Amniotic epithelial cell (primary cell): ENCODE measurements at regions not wholly inside any gene's neighbourhood (a gene's known extent, or its start where the extent isn't known, plus 50 kb on each side); places are given as distances from the start of the nearest gene placed in this dataset.

ENCODE experiments used
- DNase-seq: peaks from one replicate; pipeline ENCODE4 v3.0.0-alpha.2; 2010; ENCODE audit warnings: low read depth

- DNase-seq, result no peak
These were observed 223.7 kb downstream of the SOX11 start for GRCh38 chr2:5915881-5916310.

- no peak for DNase-seq
These were observed 229.0 kb downstream of the SOX11 start for GRCh38 chr2:5921081-5921642.

GRCh38 chr2:5923957-5924945, 232.1 kb downstream of the SOX11 start:
- no peak for DNase-seq

- DNase-seq, result no peak
These were observed 233.4 kb downstream of the SOX11 start for GRCh38 chr2:5925604-5926003.

GRCh38 chr2:5926871-5927512, 234.8 kb downstream of the SOX11 start:
- DNase-seq, result no peak

GRCh38 chr2:5932556-5933469, 240.6 kb downstream of the SOX11 start:
- DNase-seq, result no peak

- no peak for DNase-seq
These were observed 241.5 kb downstream of the SOX11 start for GRCh38 chr2:5933669-5934068.

- DNase-seq, result no peak
These were observed 245.1 kb downstream of the SOX11 start for GRCh38 chr2:5937321-5937720.

GRCh38 chr2:5937851-5938565, 245.8 kb downstream of the SOX11 start:
- no peak for DNase-seq

- DNase-seq, result no peak
These were observed 246.3 kb downstream of the SOX11 start for GRCh38 chr2:5938566-5938896.

GRCh38 chr2:5939553-5939952, 247.4 kb downstream of the SOX11 start:
- DNase-seq, result no peak

- no peak for DNase-seq
These were observed 248.7 kb downstream of the SOX11 start for GRCh38 chr2:5940596-5941535.

GRCh38 chr2:5942204-5942603, 250.0 kb downstream of the SOX11 start:
- DNase-seq, result no peak

GRCh38 chr2:5945742-5946141, 253.6 kb downstream of the SOX11 start:
- no peak for DNase-seq

- no peak for DNase-seq
These were observed 254.3 kb downstream of the SOX11 start for GRCh38 chr2:5946225-5947115.

GRCh38 chr2:5950736-5951135, 258.6 kb downstream of the SOX11 start:
- DNase-seq, result no peak

GRCh38 chr2:5951471-5951870, 259.3 kb downstream of the SOX11 start:
- DNase-seq, result no peak

GRCh38 chr2:5953525-5953924, 261.3 kb downstream of the SOX11 start:
- DNase-seq, result no peak

GRCh38 chr2:5954509-5954908, 262.3 kb downstream of the SOX11 start:
- DNase-seq, result no peak
